Activated T-cell treated with anti-CD3 and anti-CD28 coated beads for 48 hours (primary cell): ENCODE measurements at regions not wholly inside any gene's neighbourhood (a gene's known extent, or its start where the extent isn't known, plus 50 kb on each side); places are given as distances from the start of the nearest gene placed in this dataset.
"Not testable (repeated sequence)": the region's sequence is repeated elsewhere in the genome, so short reads cannot be mapped to it uniquely, and the experiment has no call there.

Experiments
- DNase-seq: peaks from one replicate; pipeline ENCODE4 v3.0.0-alpha.2; 2020; ENCODE audit warnings: low read depth

DNA sequence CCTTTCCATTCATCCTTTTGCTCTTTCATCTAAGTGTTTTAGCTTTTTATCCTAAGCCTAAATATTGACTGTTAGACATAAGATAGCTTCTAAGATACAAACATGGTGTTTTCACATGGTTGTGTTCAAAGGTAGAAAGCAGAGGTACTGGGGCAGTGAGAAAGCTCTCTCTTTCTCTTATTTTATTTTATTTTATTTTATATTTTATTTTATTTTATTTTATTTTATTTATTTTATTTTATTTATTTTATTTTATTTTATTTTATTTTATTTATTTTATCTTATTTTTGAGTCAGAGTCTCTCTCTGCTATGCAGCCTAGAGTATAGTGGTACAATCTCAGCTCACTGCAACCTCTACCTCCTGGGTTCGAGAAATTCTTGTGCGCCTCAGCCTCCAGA, 287.2 kb downstream of the IKZF2 start:
- no peak for DNase-seq

DNA sequence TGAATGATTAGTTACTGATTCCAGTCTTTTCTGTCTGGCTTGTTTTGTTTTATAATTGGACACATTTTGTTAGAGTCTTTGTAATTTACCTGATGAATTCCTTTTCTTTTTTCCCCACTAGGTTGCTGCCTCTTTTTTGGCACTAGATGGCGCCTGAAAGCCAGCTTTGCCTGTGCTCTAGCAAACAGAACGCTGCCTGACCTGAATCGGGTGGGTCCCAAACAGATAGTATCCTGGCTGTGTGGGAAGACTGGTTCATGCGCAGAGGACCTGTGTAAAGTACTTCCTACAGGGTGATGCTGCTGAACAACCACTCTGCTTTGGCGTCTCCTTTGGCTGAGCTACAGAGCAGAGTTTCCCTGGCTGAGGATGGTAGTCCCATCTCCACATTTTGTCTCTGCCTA, 288.2 kb downstream of the IKZF2 start:
- DNase-seq, result peak; percentile 7

DNA sequence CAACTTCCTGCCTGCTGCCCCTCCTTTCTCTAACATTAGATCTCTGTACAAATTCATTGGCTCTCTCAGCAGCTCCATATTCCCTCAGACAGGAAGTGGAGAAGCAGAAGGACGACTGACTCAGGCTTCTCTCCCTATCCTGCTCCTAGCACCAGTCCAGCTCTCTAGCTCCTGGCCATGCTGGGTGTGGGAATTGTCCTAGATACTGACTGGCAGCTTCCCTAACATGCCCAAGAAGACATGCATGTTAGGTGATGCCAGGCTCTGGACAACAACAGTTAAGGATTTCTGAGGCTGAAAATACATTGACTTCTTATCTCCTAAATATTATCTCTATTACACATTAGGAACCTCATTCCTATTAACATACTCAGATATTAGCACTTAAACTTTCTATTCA, 292.9 kb downstream of the IKZF2 start:
- DNase-seq, result no peak

DNA sequence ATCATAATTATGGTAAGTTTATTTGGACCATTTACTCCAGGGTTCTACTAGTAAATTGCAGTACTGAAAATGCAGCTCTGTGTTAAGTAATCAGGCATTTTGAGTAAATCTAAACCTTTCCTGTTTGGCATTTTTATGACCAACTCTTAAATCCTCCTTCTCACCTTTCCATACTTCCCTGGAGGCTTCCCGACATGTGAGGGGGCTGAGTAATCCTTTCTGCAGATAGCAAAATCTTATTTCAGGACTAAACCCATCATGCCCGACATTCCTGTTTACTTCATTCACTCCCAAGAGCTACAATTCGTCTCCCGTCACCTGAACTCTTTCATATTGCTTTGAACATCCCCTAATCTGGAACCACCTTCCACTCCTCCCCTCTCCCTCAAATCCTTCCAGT, 296.6 kb downstream of the IKZF2 start:
- DNase-seq, result no peak

DNA sequence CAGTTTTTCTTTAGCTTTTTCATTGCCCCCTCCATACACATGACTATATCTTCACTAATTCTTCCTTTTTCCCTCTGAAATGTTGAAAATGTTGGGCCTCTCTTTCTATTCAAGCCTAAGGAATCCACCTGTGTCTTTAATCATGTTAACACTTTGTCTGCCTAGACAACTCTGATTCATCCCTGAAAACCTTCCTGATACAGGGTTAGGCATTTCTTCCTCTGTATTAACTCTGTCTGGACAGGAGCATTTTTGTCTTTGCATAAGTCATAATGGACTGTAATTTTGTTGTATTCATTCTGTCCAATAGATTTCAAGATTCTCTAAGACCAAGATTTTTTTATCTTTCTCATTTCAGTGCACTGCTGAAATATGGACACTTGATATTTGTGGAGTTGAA, 297.3 kb downstream of the IKZF2 start:
- no peak for DNase-seq

DNA sequence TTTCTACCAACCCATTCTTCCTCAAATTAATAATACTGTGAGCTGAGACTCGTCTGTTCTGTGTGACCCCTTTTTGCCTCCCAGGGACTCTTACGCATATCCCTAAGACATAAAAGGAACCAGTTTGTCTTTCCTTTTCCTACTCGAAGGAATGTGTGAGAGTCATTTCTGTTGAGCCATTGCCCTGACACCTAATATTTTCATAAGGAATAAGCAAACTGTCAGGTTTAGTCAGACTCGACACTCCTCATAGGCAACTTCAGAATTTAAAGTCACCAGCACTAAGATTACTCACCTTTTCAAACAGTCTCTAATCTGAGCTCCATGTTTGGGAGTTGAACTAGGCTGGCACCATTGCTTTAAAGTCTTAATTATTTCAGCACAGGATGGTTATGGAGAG, 305.5 kb downstream of the IKZF2 start:
- DNase-seq, result no peak

DNA sequence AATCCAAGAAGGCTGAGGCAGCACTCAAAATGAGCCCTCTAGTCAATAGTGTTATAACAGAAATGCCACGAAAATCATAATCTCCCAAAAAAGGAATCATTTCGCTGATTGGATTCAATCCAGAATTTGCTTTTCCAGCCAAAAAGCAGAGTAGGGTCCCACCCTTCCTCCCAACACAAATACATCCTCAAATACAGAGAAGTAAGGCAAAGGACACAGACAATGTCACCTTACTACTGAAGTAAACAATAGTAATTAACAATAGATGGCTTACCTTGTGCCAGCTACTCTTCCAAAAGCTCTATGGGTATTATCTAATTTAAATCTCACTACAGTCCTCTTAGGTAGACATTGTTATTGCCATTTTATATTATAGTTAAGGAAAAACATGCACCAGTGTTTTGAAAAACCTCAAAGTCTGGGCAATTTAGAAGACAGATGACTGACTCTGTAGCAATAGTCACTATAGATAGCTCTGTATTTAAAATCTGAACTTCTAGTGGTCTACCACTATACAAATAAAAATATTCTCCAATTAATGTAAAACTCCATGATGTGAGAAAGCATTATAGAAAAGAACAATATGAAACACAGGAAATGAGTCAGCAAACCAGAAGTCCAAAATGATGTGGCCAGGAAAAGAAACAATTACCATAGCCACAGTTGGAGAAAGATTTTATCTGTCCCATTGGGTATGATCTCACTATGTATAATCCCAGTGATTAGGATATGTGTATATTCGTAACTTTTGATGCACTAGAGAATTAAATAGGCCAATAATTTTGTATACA, 305.0 kb upstream of the ERBB4 start:
- no peak for DNase-seq

DNA sequence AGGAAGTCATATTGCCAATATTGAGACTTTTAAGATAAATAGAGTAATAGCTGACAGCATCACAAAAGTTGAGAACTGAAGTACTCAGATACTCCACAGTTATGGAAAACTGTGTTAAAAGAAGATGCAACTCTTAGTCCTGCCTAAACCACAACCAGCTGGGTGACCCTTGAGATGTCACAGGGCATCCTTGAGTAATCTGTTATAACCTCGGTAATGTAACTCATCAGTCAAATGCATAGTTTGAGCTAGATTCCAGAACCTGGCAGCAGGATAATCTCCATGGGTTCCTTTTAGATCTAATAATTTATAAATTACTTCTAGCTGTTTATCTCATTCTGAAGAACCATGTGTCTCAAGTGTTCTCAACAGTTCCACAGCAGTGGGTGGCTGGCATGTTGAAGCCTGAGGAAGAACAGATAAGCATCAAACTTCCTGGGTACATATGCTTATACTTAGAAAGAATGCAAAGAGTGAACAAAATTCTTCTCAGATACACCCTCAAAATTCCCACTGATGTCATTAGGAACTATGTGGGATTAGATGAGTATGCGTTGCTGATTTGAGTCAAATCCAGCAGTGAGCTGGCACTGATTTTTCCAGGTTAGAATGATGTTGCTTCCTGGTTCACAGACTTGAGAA, 304.1 kb upstream of the ERBB4 start:
- DNase-seq, result no peak

DNA sequence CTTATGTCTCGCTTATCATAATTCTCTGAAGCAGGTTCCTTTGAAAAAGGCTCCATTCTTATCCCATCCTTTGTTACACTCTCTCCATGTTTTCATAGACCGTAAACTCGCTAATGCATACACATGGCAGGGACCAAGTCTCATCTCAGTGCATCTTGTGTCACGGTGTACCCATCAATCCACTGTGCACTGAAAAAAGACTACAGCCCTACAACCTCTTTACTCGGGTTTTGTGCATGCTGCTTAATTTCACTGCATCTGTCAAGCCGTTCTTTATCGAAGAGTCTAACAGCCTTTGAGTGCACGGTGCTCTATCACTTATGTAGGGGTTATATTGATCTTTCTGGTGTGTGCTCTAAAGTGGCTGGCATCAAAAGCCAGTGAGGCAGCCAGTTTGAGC, 302.9 kb upstream of the ERBB4 start:
- DNase-seq, result no peak

DNA sequence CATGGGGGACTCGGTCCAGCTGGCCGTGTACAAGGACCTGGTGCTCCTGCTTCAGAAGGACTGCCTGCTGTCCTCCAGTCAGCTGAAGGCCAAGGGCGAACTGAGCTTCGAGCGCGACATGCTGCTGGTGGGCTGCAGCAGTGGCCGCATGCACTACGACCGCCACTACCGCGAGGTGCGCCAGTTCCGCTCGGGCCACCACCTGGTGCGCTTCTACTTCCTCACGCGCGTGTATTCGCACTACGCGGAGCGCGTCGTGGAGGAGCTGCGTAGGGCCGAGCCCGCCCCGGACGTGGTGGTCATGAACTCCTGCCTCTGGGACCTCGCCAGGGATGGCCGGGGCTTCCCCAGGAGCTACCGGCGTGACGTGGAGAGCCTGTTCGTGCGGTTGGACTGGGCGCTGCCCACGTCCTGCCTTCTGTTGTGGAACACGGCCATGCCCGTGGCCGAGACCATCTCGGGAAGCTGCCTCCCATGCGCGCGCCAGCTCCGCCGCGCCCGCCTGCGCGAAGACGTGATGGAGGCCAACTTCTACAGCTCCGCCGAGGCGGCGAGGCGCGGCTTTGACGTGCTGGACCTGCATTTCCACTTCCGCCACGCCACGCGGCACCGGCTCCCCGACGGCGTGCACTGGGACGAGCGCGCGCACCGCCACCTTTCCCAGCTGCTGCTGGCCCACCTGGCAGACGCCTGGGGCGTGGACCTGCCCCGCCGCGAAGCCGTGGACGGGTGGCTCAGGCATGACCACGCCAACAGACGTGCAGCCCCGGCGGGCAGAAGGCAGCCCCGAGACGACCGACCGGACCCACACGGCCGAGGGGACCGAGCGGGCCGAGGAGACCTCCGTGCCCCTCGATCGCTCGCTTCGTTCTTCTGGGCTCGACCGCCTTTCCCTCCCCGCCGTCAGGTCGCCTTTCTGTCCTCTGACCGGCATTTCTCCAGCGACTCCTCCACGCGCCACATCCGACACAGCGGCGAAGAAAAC, 293.9 kb upstream of the ERBB4 start:
- no peak for DNase-seq

DNA sequence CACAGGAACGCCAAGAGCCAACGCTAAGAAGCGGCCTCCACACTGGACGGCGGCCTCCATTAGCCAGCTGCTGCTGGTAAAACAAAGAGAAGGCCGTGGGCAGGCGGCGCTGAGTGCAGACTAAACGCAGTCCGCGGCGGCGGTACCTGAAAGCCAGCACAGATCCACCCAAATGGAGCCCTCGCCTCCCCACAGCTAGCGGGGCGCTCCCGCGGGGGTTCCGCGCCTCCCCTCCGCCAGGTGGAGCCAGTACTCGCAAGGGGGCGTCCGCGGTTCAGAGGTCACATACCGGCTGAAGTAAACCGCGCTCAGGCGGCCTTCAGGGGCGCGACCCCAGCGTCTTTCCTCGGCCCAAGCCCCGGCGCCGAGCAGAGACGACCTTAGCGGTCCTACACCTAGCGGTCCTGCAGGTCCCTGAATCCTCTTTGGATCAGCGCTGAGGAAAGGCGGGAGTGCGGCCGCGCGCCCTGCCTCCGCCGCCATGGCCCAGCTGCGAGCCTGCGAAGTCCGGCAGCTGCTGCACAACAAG, 293.1 kb upstream of the ERBB4 start:
- DNase-seq, result no peak

DNA sequence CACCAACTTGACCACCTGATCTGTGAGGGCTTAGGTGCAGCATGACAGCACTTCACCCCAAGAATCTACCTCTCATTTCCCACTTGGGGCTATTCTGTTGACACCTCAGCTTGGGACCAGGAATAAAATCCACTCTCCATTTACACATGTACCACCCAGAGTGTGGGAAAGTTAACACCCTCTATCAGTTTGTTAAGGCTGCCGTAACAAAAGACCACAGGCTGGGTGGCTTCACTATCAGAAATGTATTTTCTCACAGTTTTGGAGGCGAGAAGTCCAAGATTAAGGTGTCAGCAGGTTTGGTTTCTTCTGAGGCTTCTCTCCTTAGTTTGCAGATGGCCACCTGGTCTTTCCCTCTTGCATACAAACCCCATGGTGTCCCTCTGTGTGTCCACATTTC, 277.7 kb upstream of the ERBB4 start:
- no peak for DNase-seq

DNA sequence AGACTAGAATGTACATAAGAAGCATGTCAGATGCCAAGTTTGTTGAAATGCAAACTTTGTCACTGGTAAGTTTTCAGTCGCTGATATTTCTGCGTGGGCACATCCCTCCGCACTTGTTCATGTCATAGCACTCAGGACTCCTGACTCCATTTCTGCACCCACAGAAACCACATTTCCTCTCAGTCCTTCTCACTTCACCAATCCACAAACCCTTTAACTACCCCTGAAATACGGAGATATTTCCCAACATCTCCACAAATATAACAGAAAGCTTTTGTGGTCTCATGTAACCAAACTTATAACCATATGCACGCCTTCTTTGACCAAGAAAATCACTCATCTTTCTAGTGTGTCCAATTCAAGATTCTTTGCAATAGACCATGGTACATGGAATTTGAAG, 276.9 kb upstream of the ERBB4 start:
- DNase-seq, result peak; percentile 3

DNA sequence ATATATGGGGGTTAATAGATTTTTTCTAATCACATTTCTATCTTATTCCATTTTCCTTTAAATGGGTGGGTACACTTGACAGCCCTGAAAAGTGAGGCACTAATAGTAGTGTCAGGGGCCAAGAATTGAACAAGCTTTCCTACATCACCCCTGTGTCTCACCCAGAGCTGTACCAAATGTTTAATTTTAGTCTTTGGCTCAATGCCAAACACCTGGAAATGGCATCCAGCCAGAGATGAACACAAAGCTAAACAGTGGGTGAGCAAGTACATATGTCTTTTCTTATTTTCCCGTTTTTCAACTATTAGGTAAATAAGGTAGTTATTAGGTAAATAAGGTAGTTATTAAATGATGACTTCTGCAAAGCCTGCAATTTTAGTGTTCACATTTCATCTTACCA, 276.3 kb upstream of the ERBB4 start:
- no peak for DNase-seq

DNA sequence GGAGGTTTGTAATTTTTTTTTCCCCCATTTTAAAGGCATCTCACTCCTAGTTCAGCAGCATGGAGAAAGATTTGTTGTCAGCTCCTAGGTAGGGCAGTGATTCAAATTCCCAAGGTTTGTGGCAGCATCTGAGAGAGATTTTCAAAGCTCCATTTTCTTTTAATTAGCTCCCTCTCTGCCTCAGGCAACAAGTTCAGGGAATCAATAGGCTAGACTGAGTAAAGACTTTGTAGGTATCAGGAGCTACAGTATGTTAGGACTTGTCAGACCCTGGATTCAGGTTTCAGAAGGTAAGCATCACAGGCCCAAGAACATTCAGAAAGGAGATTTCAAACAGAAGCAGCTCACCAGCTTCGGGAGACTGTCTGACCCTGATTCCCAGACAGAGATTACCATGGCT, 273.3 kb upstream of the ERBB4 start:
- DNase-seq, result no peak

DNA sequence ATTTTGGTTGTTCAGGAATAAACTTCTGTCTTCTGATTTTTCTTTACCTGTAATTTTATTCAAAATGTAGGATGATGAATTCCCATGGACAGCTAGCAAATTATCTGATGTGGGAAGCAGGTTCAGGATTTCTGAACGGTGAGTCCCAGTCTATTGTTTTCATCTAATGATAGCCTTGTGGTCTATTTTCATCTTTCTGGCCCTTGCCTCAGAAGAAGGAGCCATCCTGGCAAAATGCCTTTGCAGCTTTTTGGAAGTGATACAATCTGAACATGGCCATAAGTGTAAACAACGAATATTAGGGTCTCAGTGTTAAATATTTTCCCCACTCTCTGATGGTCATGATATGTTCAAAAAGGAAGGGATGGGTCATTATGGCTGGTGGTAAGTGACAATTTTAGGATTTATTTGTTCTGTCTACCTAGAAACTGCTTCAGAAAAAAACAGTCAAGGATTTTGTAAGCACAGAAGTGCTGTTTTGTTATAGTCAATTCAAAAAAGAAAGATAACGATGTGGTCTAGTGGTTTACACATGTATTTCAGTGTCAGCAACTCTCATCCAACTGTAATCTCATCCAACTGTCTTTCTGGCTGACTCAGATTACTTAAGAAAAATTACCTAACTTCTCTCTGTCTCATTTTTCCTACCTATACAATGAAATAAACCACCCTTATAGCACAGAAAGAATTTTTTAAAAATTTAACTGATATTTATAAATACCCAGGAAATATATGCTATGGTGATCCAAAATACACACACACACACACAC, 272.6 kb upstream of the ERBB4 start:
- DNase-seq, result no peak

DNA sequence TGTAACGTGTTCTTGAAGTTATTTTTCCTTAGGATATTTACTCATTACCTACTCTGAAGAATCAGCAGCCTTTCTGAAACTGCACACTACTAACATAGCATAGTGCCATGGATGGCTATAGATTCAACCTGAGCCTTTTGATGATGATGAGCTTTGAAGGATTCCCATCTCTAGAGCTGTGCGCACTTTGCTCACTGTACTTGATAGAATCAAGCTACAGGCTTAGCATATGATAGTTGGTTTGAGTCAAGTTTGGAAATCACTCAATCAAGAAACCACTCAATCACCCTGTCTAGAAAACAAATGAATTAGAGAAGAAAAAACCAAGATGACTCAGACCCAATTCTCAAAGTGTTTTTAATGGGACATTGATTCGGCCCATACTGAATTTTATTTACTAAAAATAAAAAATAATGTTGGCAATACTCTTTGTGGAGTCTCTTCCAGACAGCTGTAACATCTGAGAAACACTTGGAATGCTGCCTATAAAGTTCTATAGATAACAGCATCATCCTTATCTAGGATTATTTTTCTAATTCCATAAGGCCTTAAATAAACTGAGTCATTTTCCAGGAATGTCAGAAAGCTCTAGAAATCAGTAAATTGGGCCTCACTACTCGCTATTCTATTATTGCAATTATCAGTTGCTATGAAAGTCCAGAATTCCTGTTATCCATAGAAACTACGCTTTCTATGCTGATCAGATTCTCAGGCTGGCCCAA, 259.0 kb upstream of the ERBB4 start:
- DNase-seq, result no peak

DNA sequence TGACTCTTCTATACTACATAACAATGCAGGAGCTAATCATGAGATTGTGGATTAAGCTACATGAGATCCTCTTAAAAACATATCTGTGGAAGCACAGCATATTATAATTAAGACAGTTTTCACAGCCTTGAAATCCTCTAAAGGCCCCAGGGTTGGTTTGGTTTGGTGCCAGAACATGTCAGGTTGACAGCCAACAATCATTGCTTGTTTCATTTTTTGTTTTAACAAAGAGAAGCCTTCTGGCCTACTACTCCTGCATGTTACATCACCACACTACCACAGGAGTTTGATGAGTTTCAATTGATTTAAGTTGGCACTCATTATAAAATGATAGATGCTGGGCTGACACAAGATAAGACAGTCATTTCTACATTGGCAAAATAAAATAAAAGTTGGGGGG, 255.9 kb upstream of the ERBB4 start:
- DNase-seq, result no peak

DNA sequence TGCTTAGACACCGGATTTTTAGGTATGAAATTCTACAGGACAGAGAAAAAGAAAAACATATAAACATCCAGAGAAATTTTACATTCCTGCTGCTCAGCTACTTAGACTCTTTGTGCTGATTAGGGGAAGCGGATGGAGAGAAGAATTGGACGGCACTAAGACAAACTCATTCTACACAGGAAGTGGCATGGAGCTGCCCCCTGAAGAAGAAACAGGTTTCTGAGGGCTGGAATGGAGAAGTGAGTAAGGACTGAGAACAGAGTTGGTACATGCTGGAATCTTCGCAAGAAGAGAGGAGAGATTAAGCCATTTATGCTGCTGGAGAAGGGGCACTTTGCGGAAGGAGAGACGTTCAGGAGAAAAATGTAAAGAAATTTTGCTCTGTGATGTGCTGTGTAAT, 253.0 kb upstream of the ERBB4 start:
- no peak for DNase-seq

DNA sequence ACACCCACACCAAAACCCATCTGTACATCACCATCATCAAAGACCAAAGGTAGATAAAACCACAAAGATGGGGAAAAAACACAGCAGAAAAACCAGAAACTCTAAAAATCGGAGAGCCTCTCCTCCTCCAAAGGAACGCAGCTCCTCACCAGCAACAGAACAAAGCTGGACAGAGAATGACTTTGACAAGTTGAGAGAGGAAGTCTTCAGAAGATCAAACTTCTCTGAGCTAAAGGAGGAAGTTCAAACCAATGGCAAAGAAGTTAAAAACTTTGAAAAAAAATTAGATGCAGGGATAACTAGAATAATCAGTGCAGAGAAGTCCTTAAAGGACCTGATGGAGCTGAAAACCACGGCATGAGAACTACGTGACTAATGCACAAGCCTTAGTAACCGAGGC, 247.5 kb upstream of the ERBB4 start:
- not testable (repeated sequence) for DNase-seq

DNA sequence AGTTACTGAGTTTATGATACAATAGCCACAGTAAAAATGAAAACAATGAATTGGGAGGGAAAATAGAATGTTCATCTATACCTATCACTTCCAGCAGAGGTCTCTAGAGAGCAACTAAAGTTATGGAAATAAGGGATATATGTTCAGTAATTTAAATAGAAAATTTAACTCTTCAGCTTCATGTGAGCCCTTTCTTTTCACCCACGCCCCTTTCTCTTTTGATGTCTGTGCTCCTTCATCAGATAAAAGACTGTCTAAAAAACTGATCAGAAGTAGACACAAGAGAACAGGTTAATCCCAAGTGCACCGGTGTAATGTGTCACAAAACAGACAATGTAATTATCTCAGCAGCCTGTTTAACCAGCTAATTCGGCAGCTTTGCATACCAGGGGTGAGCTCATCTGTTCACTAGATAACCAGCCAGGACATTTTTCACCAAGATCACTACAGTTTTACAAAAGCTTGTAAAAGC, 238.5 kb upstream of the ERBB4 start:
- DNase-seq, result no peak
